ENCODE measurements at regions not wholly inside any gene's neighbourhood (a gene's known extent, or its start where the extent isn't known, plus 50 kb on each side); places are given as distances from the start of the nearest gene placed in this dataset.

- Mint-ChIP-seq H3K36me3 (no peaks in the 10 kb centered on the region), H3K4me1 (peaks cover 24% of the 10 kb centered on the region), H3K27ac (no peak overlapping the region), H3K27me3 (ENCODE audit: low read depth) (no peaks in the 10 kb centered on the region), H3K9me3 (no peaks in the 10 kb centered on the region), H3K4me3 (no peak overlapping the region)
- no peak for TF ChIP-seq ZNF138 (CRISPR knock-in tag; conservative IDR thresholded peaks at IDR 0.05)
- no peak for TF ChIP-seq FOXP1 (CRISPR knock-in tag; IDR thresholded peaks at IDR 0.05; ENCODE audit: borderline replicate concordance)
- TF ChIP-seq ZNF281 (CRISPR knock-in tag; IDR thresholded peaks at IDR 0.05) = no peak
- no peak for TF ChIP-seq CBFB (CRISPR knock-in tag; IDR thresholded peaks at IDR 0.05; ENCODE audit: low read depth)
- no peak for TF ChIP-seq ELF4 (CRISPR knock-in tag; IDR thresholded peaks at IDR 0.05; ENCODE audit: low read depth)
- no peak for TF ChIP-seq ZNF425 (CRISPR knock-in tag; conservative IDR thresholded peaks at IDR 0.05)
- TF ChIP-seq PRRX2 (CRISPR knock-in tag; IDR thresholded peaks at IDR 0.05) = no peak
- TF ChIP-seq TCF7 (CRISPR knock-in tag; IDR thresholded peaks at IDR 0.05; ENCODE audit: low read depth) = no peak
- TF ChIP-seq RELA (CRISPR knock-in tag; IDR thresholded peaks at IDR 0.05; ENCODE audit: borderline replicate concordance) = no peak
- TF ChIP-seq, protein P1, sequence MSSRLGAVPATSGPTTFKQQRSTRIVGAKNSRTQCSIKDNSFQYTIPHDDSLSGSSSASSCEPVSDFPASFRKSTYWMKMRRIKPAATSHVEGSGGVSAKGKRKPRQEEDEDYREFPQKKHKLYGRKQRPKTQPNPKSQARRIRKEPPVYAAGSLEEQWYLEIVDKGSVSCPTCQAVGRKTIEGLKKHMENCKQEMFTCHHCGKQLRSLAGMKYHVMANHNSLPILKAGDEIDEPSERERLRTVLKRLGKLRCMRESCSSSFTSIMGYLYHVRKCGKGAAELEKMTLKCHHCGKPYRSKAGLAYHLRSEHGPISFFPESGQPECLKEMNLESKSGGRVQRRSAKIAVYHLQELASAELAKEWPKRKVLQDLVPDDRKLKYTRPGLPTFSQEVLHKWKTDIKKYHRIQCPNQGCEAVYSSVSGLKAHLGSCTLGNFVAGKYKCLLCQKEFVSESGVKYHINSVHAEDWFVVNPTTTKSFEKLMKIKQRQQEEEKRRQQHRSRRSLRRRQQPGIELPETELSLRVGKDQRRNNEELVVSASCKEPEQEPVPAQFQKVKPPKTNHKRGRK (CRISPR knock-in tag; IDR thresholded peaks at IDR 0.05; ENCODE audit: borderline replicate concordance) = no peak
- no peak for TF ChIP-seq E2F1 (CRISPR knock-in tag; IDR thresholded peaks at IDR 0.05)
- TF ChIP-seq CREM (CRISPR knock-in tag; IDR thresholded peaks at IDR 0.05) = no peak
- TF ChIP-seq, protein P2, sequence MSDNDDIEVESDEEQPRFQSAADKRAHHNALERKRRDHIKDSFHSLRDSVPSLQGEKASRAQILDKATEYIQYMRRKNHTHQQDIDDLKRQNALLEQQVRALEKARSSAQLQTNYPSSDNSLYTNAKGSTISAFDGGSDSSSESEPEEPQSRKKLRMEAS (CRISPR knock-in tag; IDR thresholded peaks at IDR 0.05) = no peak
- CTCF ChIA-PET = no interaction called here
- DNase-seq (ENCODE audit: low spot score) = no peak
- ATAC-seq = no peak
- POLR2A ChIA-PET = no interaction called here
These were observed 262.1 kb upstream of the FMN2 start for GRCh38 chr1:239829535-239829934.

DNA sequence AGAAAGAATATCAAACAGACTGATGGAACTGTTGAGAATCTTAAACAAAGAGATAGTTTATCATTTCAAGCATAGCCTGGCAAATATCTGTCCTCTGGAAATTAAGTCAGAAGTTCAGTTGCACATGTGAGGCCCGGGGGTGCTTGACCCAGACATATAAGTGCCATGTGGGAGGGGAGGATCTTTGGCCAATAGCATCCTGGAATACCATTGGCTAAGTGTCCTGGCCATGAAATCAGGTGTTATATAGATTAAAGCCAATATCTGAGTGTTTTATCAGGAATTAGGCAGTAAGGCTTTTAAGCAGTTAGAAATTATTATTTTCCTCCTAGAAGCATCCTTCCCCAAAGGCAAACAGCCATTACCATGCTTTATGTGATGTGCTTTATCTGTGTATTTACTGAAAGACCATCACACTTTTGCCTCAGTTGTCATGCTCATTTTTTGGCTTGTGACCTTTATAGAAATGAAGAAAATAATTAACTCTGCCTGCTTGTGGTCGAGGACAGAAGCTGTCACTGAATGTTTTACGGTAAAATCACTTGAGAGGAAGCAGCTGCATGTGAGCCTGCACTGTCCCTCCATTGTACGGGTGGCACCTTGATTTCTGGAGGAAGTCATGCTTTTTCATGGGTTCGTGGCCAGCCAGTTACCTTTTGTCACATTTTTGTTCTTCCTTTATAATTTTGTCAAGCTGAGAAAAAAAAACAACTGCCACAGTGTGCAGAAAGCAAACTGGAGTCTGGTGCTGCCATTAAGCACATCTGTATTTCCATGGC, 259.9 kb upstream of the FMN2 start:
- H3K27me3 Mint-ChIP-seq (ENCODE audit: low read depth) = no peaks in the 10 kb centered on the region
- no peaks in the 10 kb centered on the region for H3K36me3 Mint-ChIP-seq
- TF ChIP-seq USF1 (CRISPR knock-in tag; IDR thresholded peaks at IDR 0.05) (no peak), NFYB (CRISPR knock-in tag; conservative IDR thresholded peaks at IDR 0.05; ENCODE audit: low read depth) (no peak), ESRRA (CRISPR knock-in tag; IDR thresholded peaks at IDR 0.05; ENCODE audit: borderline replicate concordance) (no peak), SP1 (CRISPR knock-in tag; conservative IDR thresholded peaks at IDR 0.05) (no peak), ZNF263 (CRISPR knock-in tag; IDR thresholded peaks at IDR 0.05; ENCODE audit: low read depth) (no peak), TP53 (CRISPR knock-in tag; IDR thresholded peaks at IDR 0.05) (no peak), ZNF423 (CRISPR knock-in tag; IDR thresholded peaks at IDR 0.05) (no peak), GTF2I (CRISPR knock-in tag; conservative IDR thresholded peaks at IDR 0.05) (no peak), ZNF532 (CRISPR knock-in tag; IDR thresholded peaks at IDR 0.05; ENCODE audit: borderline replicate concordance) (no peak), OVOL2 (CRISPR knock-in tag; IDR thresholded peaks at IDR 0.05; ENCODE audit: borderline replicate concordance) (no peak)
- H3K4me3 Mint-ChIP-seq = no peak overlapping the region
- POLR2A ChIA-PET = no interaction called here
- H3K9me3 Mint-ChIP-seq = no peaks in the 10 kb centered on the region
- CTCF ChIA-PET = no interaction called here
- H3K27ac Mint-ChIP-seq = no peak overlapping the region
- H3K4me1 Mint-ChIP-seq = peaks cover 39% of the 10 kb centered on the region
- DNase-seq (ENCODE audit: low spot score) = no peak
- ATAC-seq = no peak

Data from WTC11 (cell line).